CD4-positive, alpha-beta T cell treated with Interleukin-12 subunit alpha and Interleukin-12 subunit beta, for 1 hour (primary cell): ENCODE measurements at regions not wholly inside any gene's neighbourhood (a gene's known extent, or its start where the extent isn't known, plus 50 kb on each side); places are given as distances from the start of the nearest gene placed in this dataset.
"Not testable (repeated sequence)": the region's sequence is repeated elsewhere in the genome, so short reads cannot be mapped to it uniquely, and the experiment has no call there.

Experiments
- DNase-seq: peaks from one replicate; pipeline ENCODE4 v3.0.0-alpha.2; 2020

- no peak for DNase-seq
Measured at GRCh38 chr9:73347123-73347522, 195.5 kb downstream of the ANXA1 start.

- DNase-seq, result no peak
Measured at GRCh38 chr9:73347720-73348119, 196.1 kb downstream of the ANXA1 start.

- no peak for DNase-seq
Measured at GRCh38 chr9:73348471-73348870, 196.8 kb downstream of the ANXA1 start.

GRCh38 chr9:73349476-73349875, 197.8 kb downstream of the ANXA1 start:
- DNase-seq, result no peak

GRCh38 chr9:73357607-73358006, 205.9 kb downstream of the ANXA1 start:
- no peak for DNase-seq

- DNase-seq, result no peak
Measured at GRCh38 chr9:73370053-73370452, 218.4 kb downstream of the ANXA1 start.

GRCh38 chr9:73371801-73372200, 220.1 kb downstream of the ANXA1 start:
- DNase-seq, result no peak

- no peak for DNase-seq
Measured at GRCh38 chr9:73380411-73380810, 228.7 kb downstream of the ANXA1 start.

- no peak for DNase-seq
Measured at GRCh38 chr9:73402081-73403028, 250.7 kb downstream of the ANXA1 start.

- no peak for DNase-seq
Measured at GRCh38 chr9:73411494-73411893, 259.8 kb downstream of the ANXA1 start.

GRCh38 chr9:73412874-73413273, 261.2 kb downstream of the ANXA1 start:
- DNase-seq, result no peak

GRCh38 chr9:73423891-73424290, 272.2 kb downstream of the ANXA1 start:
- DNase-seq, result no peak

- DNase-seq, result no peak
Measured at GRCh38 chr9:73426269-73426668, 274.6 kb downstream of the ANXA1 start.

- DNase-seq, result no peak
Measured at GRCh38 chr9:73434826-73435225, 283.2 kb downstream of the ANXA1 start.

- DNase-seq, result no peak
Measured at GRCh38 chr9:73437758-73438157, 286.1 kb downstream of the ANXA1 start.

GRCh38 chr9:73439839-73440238, 288.2 kb downstream of the ANXA1 start:
- DNase-seq, result not testable (repeated sequence)

- no peak for DNase-seq
Measured at GRCh38 chr9:73441223-73441622, 289.6 kb downstream of the ANXA1 start.

GRCh38 chr9:73441890-73442818, 290.5 kb downstream of the ANXA1 start:
- DNase-seq, result no peak

- DNase-seq, result no peak
Measured at GRCh38 chr9:73444821-73445220, 293.2 kb downstream of the ANXA1 start.

- not testable (repeated sequence) for DNase-seq
Measured at GRCh38 chr9:73445384-73445783, 293.7 kb downstream of the ANXA1 start.

GRCh38 chr9:73446306-73446705, 294.6 kb downstream of the ANXA1 start:
- DNase-seq, result no peak

- DNase-seq, result no peak
Measured at GRCh38 chr9:73451003-73451402, 299.3 kb downstream of the ANXA1 start.

- no peak for DNase-seq
Measured at GRCh38 chr9:73459817-73460216, 308.2 kb downstream of the ANXA1 start.

- no peak for DNase-seq
Measured at GRCh38 chr9:73468716-73469115, 317.1 kb downstream of the ANXA1 start.
